ENCODE measurements at regions not wholly inside any gene's neighbourhood (a gene's known extent, or its start where the extent isn't known, plus 50 kb on each side); places are given as distances from the start of the nearest gene placed in this dataset.
"Not testable (repeated sequence)": the region's sequence is repeated elsewhere in the genome, so short reads cannot be mapped to it uniquely, and the experiment has no call there.

DNA sequence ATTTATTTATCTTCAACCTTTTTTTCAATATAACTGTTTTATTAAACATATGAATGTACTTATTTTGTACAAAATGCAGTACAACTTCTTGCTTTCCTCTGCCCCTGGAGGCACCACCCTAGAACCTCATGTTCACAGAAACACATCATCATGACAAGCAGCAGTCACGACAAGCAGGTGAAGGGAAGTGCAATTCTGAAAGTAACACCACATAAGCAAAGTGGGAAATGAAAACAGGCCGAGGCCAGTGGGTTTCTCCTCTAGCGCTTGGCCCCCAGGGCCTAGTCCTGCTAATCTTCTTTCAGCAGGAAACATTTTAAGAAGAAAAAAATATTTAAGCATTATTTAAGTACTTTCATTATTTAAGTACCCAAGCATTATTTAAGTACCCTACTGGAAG lies 598.1 kb downstream of the SH2D4B start:
- DNase-seq, result no peak

GRCh38 chr10:81136261-81136660 lies 598.6 kb downstream of the SH2D4B start:
- DNase-seq, result no peak

DNA sequence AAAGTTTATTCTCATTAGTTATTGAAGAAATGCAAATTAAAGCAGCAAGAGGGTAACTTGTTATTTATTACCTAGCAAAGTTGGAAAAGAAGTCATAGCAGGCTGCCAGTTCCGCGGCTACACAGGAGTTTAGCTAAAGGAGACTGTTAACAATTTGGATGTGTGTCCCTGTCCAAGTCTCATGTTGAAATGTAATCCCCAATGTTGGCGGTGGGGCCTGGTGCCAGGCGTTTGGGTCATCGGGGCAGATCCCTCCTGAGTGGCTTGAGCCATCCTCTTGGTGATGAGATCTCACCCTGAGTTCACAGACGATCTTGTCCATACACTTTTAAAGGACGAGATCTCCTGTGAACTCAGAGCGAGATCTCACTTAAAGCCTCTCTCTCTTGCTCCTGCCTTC lies 608.3 kb downstream of the SH2D4B start:
- DNase-seq, result no peak

DNA sequence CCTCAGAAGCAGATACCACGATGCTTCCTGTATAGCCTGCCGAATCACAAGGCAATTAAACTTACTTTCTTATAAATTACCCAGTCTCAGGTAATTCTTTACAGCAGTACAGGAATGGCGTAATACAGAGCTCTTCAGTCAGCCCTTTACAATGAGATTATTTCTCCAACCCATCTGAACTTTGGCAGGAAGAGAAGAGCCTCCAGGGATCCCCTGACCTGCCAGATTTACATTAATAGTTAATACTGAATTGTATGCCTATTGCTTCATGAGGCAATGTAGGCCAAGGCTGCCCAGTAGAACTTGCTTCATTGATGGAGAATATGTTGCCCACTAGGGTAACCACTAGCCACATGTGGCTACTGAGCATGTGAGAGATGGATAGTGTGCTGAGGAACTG lies 608.7 kb downstream of the SH2D4B start:
- no peak for DNase-seq

- DNase-seq, result no peak
Measured at GRCh38 chr10:81152656-81153055, 615.0 kb downstream of the SH2D4B start.

- DNase-seq, result no peak
Measured at GRCh38 chr10:81157681-81158080, 620.0 kb downstream of the SH2D4B start.

- DNase-seq, result no peak
Measured at GRCh38 chr10:81177651-81178244, 640.0 kb downstream of the SH2D4B start.

GRCh38 chr10:81179324-81179723 lies 641.6 kb downstream of the SH2D4B start:
- no peak for DNase-seq

GRCh38 chr10:81179805-81180452 lies 642.2 kb downstream of the SH2D4B start:
- no peak for DNase-seq

GRCh38 chr10:81182296-81182695 lies 644.6 kb downstream of the SH2D4B start:
- DNase-seq, result no peak

GRCh38 chr10:81192221-81192788 lies 654.6 kb downstream of the SH2D4B start:
- DNase-seq, result no peak

DNA sequence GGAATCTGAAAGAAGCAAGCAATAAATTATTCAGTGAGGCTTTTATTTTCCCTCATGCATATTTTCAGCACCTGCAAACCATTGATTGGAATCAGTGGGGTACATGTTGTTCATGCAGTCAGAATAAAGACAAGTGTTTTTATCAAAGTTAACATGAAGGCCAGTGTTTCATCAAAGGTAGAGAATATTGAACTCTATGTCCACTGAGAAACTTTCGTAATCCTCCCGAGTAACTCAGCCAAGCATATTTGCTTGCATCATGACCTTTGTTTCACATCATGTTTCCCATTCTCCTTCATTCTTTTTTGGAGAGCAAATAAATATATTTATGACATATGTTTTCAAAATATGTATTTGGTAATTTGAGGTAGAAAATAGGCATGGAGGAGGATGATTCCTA lies 663.1 kb downstream of the SH2D4B start:
- DNase-seq, result no peak

DNA sequence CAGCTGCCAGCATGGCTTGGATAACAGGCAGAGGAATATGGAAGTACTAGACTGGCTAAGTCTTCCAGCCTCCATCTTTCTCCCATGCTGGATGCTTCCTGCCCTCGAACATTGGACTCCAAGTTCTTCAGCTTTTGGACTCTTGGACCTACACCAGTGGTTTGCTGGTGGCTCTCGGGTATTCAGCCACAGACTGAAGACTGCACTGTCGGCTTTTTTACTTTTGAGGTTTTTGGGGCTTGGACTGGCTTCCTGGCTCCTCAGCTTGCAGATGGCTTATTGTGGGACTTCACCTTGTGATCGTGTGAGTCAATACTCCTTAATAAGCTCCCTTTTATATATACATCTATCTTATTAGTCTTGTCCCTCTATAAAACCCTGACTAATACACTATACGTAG lies 667.6 kb upstream of the NRG3 start:
- not testable (repeated sequence) for DNase-seq

DNA sequence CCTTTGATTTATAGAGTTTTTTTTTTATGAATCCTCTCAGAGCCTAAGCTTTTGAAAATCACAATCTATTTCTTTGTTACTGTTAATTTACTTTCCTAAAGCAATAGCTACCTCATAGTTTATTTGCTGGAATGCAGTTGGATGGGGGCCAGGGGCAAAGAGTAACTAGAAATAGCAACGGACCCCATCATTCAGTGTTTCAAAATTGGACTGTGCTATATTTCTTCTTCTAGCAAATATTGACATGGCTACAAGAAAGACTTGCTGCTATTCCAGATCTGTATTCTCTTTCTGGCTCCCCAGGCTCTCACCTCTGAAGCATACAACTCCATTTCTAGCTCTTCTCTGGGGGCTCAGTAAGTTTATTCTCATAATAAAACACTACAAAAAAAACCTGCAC lies 661.6 kb upstream of the NRG3 start:
- DNase-seq, result no peak

DNA sequence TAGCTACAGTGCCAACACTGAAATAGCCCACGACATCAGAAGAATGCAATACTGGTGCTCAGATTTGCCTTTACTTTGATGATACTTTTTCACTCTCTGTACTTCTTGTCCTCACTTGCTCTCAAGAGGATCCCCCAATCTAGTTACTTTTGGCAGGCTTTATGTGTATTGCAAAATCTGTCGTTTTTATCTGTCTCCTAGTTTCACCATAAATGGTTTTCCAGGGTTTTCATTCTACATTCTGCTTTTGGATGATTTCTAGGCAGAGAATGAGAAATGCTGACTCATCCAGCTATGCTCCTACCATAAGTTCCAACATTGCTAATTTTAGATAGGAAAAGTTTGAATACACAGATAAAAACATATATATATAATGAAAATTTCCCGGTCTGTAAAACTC lies 659.5 kb upstream of the NRG3 start:
- DNase-seq, result no peak

DNA sequence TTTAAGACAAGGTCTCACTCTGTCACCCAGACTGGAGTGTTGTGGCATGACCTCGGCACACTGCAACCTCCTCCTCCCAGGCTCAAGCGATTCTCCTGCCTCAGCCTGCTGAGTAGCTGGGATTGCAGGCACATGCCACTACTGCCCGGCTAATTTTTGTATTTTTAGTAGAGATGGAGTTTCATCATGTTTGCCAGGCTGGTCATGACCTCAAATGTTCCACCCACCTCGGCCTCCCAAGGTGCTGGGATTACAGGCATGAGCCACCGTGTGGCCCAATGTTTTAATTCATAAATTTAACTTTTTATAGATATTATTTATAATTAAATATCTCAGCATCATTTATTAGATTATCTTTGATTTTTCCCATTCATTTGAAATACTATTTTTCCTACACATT lies 658.0 kb upstream of the NRG3 start:
- no peak for DNase-seq

GRCh38 chr10:81218307-81218706 lies 656.7 kb upstream of the NRG3 start:
- no peak for DNase-seq

DNA sequence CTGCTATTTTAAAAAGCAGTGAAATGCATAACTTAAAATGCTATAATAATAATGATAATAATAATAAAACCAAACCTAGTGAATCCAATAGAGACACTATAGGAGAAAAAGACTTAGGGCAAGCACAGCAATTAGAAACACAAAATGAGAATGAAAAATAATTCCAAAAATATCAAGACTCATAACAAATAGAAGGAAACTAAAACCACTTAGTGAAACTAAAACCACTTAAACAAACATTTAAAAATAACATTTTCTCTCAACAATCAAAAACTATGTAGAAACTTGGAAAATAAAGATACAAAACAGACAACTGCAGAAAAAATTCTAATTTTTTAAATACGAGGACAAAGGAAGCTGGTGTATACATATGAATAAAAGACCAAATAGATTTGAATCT lies 655.2 kb upstream of the NRG3 start:
- no peak for DNase-seq

DNA sequence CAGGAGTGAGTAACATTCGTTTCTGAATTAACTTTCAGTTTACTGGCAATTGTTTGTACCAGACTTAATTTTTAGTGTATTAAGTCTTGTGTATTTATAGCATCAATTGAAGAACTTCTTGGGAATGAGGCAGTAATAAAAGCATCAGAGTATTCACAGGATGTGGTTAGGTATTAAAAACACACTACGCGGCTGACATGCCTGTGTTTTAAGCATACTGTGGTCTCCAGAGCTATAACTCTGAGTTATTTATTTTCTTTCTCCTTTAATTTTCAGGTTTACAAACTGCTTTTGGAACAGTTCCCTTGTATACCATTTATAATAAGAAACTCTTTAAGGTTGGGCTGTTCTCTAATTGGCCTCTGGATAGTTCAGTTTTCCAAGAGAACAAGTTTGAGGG lies 626.1 kb upstream of the NRG3 start:
- DNase-seq, result no peak

- no peak for DNase-seq
Measured at GRCh38 chr10:81251457-81252115, 623.4 kb upstream of the NRG3 start.

GRCh38 chr10:81264991-81265390 lies 610.0 kb upstream of the NRG3 start:
- not testable (repeated sequence) for DNase-seq

- no peak for DNase-seq
Measured at GRCh38 chr10:81270051-81270450, 604.9 kb upstream of the NRG3 start.

DNA sequence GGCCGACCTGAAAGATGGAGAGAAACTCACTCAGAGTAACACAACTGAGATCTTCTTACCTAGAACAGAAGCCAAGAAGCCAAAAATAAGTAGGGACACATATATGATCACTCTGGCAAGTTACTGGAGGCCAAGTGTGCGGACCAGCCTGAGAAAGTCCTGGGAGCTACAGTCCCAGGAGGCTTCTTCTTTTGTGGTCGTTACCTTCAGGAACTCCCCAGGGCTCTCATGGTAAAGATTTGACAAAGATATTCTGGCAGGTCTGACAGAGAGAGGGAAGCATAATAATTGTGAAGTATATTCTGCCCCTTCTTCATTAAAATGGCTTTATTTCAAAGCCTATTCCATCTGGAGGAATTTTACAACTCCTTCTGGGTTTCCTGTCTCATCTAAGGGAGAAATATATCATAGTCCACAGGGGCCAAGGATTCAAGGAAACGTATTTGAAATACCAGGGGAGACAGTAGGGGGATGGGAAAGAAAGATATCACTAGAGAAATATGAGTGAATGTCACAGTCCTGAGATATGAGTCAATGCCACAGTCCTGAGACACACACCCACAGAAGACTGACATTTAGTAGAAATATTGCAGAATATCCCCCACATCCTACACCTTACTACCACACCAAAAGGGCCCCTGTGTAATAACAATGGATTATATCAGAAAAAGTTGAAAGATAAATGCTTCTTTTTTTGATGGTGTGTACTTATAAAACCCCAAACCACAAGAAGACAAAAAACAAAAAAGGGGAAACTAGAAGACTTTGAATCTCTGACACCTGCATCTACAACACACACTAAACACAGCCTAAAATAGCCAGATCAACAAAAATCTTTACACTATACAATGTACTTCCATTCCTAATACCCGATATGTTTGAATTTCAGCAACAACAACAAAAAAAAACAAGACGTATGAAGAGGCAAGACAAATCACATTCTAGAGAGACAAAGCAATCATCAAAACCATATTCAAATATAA lies 594.2 kb upstream of the NRG3 start:
- no peak for DNase-seq

Measured in activated CD4-positive, alpha-beta T cell treated with anti-CD3 and anti-CD28 coated beads, Interleukin-2, amount 50 U/mL, for 1 hour (primary cell).